Muscle of arm (tissue), 1 donor: ENCODE measurements at regions not wholly inside any gene's neighbourhood (a gene's known extent, or its start where the extent isn't known, plus 50 kb on each side); places are given as distances from the start of the nearest gene placed in this dataset.

Source experiments
- DNase-seq: peaks from one replicate; pipeline ENCODE4 v3.0.0-alpha.2; 2013

DNA sequence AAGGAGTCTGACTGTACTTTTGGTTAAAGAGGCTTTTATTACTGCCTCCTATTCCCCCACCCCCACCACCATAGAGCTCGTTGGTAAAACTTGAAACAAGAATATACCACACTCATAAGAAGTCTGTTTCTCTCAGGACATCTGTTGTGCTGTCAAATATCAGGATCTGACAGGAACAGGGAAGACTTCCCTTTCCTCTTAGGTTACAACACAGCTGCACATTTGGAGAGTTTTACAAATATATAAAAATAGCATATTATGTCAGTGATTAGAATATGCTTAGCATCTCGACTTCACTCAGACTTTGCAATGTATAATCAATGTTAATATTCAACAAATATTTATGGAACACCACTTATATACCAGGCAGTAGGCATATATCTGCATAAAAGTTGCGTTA, 439.6 kb upstream of the REG3G start:
- peak; percentile 23 for DNase-seq

DNA sequence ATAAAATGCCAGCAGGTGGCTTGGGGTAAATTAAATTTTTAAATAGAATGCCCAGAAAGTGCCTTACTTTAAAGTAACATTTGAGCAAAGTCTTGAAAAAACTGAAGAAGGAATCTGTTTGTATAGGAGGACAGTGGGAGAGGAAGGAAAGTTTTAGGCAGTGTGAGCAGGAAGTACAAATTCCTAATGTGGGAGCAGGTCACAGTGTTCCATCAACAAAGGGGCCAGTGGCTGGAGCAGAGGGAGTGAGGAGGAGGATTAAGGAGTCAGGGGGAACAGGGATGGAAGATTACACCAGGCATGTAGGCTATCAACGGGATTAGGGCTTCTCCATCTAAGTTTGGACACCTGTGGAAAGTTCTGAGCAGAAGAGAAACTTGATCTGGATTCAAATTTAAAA, 439.2 kb upstream of the REG3G start:
- DNase-seq = no peak

DNA sequence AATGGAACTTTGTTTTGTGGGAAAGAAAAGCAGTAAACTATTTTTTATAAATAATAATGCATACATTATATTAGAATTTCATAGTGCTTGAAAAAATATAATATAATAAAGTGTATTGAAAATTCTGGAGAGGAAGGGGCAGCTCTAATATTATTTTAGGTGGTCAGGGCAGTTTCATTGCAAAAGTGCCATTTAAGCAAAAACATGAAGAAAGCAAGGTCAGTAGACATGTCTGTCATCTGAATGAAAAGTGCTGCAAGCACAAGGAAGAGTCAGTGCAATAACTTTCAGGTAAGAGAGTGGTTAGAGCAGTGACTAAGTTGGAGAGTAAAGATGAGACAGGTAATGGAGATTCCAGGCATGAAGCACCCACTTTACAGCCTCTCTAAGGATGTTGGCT, 435.6 kb upstream of the REG3G start:
- no peak for DNase-seq

DNA sequence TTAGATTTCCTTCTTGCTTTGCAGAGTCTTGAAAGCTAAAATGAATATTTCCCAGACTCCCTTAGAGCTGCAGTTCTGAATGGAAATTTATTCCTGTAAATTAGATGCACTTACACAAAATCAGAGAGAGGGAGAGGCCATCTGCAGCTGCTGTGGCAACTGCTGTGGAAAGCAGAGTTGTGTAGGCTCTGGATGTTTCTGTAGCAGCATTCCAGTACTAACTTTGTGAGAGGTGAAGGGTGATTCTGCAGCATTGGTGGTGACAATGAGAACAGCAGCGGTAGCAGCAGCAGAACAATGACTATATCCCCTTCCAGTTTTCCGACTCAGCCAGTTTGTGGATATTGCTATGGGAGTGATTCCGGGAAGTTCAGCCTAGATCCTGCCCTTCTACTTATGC, 433.0 kb upstream of the REG3G start:
- DNase-seq = peak; percentile 18

DNA sequence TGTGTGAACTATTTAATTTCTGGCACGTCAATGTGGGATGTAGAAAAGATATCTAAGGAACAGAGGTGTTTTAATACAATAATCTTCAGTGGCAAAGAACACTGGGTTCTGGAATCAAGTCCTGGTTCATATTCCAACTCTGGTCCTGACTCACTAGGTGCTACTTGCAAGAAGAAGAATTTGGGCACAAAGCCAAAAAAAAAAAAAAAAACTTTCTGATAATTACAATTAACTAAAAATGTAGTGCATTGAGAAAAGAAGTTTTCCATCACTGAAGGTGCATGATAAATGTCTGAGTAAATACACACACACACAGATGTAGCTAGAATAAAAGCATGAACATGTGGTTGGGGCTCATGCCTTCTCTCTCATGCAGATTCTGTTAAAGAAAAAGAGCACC, 424.4 kb upstream of the REG3G start:
- DNase-seq = no peak

DNA sequence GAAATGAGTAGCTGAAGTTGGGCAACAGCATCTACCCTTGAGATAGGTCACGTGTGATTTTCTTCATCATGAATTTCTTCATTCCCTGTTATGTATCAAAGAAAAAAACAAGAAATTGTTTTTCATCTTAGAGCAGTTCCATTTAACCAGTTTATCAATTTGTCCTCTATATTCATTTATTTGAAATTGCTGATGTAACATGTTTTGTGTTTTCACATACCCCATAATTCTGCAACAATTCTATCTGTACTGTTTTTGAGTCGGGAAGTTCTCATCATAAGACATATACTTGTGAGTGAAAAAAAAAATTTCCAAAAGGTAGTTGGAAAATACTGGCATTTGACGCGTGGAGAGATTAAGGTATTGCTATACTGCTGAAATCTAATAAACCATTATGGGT, 422.6 kb upstream of the REG3G start:
- DNase-seq = no peak

DNA sequence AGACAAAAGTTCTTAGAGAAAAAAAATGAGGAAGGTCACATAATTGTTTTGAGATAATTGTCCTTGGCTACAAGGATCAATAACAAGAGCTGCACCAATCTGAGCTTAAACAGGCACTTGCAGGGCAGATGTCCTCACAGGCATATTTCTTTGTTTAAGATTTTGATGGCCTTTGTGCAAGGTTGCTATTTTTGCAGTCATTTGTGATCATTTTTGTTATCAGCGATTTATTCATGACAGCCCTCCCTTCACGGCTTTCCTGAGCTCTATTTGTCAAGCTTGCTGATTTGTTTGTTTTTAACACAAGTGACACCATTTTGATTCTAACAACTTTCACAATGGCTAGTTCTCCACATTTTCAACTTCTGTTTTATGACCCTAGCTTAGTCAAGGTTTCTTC, 418.6 kb upstream of the REG3G start:
- DNase-seq = no peak

DNA sequence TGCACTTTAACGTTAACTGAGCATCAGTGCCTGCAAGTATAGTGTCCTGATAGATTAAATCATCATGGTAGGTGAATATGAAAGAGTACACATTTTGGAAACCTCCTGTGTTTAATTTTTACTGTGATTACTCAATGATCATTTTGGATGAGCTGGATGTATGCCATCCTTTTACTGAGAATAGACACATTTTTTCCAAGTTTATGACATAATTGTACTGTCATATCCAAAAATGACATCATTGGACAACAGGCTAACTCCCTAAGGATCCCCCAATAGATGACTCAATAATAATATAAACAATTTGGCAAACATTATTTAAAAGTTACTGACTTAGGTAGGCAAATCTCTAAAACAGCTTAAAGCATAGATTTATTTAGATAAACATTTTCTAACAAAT, 410.8 kb upstream of the REG3G start:
- DNase-seq = peak; percentile 46

DNA sequence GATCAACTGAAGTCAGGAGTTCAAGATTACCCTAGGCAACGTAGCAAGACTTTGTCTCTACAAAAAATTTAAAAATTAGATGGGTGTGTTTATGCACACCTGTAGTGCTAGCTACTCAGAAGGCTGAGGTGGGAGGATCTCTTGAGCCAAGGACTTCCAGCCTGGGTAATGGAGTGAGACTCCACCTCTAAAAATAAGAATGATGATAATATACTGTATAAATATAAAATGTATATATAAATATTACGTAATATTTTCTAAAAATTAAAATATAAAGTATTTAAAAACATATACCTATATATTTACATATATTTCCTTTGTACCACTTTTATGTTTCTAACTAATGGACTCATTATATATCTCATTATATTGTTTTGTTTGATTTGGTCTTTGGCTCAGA, 409.5 kb upstream of the REG3G start:
- DNase-seq = no peak

DNA sequence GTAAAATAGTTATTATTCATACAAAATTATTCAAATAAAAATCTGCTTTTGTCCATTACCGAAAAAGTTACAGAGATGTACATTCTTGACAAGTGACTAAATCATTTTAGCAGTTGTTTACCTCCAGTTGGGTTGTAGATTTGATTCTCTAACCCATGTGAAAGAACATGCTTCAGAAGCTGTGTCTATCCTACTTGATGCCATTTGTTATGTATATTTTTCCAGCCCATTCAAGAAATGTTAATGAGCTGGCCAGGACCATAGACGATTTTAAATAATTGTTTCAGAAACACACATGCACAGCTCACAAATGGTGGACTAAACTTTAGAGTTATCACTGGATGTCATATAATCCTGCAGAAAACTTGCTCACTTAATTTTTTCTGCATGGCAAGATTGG, 391.1 kb upstream of the REG3G start:
- no peak for DNase-seq

DNA sequence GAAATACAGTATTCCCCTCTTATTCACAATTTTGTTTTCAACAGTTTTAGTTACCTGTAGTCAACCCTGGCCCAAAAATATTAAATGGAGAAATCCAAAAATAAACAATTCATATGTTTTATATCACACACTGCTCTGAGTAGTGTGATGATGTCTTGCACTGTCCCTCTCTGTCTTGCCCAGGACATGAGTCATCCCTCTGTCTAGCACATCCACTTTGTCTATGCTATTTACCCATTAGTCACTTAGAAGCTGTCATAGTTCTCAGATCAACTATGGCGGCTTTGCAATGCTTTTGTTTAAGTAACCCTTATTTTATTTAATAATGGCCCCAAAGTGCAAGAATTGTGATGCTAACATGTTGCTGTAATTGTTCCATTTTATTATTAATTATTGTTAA, 380.6 kb upstream of the REG3G start:
- no peak for DNase-seq

DNA sequence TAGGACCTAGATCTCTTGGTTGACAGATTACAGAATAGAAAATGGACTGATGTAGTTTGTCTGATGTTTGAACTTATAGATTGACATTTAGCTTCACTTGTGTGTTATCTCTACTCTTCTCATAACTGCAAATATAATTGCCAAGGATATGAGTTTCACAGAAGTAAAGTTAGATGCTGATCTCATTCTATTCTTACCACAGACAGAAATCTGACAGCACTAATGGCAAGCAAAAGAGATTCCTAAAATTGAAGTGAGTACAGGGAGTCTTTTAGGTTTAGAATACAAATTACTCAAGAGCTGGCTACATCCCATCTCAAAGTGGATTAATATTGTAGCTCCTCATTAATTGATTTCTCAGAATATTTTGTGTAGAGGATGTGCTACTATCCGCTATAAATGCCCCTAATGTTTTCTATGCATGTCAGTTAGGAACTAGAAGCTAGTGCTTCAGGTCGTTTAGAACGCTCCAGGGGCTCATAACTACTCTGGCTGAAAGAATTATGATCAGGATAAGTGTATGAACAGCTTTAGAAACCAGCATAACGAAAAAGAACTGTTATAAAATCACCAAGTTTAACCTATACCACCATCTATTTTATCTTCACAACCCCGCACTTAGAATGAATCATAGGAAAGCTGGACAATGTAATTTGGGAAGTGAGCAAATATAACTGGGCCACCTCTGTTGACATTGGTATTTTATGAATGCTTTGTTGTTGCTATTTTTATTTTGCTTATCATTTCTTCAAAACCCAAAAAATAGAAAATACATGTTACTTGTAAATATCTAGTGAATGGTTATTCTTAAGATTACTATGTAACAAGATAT, 378.8 kb upstream of the REG3G start:
- no peak for DNase-seq

DNA sequence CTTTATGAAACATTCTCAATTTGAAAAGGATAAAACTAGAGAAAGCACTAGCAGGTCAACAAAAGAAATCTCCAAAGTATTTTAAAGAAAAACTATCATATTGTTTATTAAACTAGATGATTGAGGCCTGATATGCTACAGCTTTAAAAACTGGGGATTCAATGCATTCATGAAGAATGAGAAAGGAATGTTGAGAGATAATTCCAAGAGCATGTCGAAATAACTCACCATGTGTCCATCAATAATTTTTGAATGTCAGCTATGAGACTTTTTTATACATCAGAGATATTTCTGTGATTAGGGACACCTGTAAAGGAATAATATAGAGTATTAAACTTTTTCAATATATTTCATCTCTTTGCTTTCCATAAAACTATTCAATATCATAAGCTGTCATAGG, 376.9 kb upstream of the REG3G start:
- DNase-seq = no peak

DNA sequence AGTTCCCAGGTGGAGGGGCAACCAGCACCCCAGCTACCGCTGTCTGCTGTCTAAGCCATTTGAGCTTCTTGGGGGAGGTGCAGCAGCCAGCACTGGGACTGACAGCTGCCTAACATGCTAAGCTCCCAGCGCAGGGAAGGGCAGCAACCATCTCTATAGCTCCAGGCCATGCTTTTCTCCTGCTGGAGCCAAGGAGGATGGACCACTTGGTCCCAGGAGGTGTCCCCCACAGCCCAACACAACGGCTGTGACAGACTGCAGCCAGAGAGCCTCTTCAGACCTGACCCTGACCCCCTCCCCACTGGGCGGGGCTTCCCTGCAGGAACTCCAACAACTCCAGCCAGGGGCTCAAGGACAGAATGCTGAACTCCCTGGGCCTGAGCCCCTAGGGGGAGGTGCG, 370.6 kb upstream of the REG3G start:
- no peak for DNase-seq

DNA sequence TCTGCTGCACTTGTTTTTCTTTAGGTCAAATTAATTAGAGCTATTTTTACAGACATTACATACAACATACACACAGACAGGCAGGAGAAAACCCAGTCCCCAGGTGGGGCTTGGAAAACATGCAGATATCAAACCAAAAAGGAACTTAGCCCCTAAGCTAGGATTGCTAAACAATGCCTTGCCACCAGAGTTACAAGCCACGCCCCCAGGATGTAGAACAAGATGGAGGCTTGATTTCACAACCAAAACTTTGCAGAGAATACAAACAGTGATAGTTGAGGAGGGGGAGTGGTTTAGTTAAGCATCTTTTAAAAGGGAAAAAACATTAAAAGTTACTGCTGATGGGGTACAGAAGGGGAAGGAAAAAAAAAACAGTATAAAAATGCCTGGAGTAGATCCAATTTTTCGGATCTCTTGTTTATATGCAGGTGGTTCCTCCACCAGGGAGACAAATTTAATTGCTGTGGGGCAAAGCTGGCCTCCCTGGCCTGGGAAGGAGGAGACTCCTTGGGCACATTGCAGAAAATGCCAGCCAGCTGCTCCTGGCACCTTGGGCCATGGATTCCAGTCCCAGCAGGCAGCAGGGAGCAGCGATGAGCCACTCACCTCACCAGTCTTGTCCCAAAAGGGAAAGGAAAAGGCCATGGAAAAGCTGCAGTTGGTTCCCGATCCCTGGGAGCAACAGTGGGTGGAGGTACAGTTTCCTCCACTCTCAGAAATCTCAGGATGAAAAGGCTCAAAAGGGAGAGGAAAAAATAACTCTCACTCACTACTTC, 348.4 kb upstream of the REG3G start:
- DNase-seq = no peak

DNA sequence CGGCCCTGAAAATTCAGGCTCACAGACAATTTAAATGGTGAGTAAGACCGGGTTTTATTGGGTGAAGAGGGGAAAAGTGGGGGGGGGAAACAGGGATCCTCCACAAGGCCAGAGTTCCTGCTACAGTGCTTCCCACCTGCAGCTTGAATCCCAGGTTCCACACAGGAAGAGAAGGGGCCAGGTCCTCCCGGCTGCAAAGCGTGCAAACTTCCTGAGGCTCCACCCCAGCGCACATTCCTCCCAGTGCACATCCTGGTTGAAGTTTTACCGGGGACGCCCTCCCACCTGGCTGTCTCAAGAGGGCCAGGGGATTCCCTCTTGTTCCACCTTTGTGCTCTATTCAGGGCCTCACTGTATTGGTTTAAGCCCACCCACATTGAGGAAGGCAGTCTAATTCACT, 347.7 kb upstream of the REG3G start:
- DNase-seq = no peak

DNA sequence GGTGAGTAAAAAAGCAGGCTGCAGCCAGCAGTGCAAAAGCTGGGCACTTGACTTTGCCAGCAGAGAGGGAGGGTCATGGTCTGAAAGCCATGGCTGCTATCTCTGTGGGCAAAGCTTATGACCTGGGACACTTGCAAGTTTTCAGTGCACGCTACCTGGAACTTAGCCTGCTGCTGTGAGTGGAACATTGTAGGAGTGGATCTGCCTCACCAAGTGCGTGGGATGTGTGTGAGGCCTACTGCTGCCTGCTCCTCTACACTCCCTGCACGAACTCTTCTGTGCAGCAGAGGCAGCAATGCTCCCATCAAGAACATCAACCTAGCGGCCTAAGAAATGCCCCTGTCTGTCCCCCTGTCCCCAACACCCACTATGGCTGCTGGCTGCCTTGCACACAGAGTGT, 344.1 kb upstream of the REG3G start:
- DNase-seq = no peak

DNA sequence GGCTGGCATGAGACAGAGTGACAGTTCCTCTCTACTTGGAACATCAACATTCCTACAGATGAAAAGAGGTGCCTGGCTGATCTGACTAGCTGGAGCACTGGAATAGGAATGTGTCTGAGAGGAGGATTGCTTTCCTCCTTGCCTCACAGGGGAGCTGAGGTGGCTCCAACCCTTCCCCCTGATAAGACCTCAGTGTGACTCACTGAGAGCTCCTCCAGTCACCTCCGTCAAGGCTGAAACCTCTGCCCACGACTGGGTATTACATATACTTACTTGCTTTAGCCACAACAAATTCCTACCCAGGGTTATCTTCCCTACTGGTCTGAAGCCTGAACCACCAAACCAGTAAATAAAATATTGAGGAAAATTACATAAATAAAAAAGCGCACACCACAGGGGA, 342.7 kb upstream of the REG3G start:
- DNase-seq = no peak

DNA sequence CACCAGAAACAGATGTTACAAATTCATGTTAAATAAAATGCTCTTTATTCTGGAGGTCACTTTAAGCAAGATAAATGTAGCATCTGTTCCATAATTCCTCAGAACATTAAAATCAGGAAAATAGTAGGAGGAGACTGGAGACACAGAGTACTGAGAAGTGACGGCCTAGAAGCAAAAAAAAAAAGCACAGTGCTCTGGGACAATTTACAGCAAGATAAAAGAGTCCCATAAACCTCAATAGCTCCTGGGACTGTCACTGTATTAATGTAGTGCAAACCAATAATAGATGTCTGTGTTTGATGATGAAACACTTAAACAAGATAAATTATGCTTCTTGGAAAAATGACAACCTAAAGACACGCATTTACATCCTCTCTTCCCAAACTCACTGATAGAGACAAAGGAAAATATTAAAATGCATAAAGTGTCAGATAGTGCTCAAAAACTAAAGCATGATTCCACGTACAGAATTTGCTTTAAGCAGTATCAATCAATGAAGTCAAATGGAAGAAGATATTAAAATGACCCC, 338.8 kb upstream of the REG3G start:
- no peak for DNase-seq

DNA sequence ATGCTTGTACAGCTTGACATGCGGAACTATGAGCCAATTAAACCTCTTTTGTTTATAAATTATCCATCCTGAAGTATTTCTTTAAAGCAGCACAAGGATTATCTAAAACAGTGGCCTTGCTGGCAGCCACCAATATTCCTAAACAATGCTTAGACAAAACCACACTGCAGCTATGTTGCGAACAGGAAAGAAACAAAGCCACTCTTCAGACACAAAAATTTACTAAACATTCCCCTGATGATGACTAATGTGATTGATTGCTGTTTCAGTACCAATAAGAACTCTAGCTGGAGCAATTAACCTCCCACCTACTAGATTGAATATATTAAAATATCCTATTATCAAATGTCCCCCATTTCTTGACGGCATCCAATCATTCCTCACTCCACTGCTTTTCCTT, 325.8 kb upstream of the REG3G start:
- no peak for DNase-seq

DNA sequence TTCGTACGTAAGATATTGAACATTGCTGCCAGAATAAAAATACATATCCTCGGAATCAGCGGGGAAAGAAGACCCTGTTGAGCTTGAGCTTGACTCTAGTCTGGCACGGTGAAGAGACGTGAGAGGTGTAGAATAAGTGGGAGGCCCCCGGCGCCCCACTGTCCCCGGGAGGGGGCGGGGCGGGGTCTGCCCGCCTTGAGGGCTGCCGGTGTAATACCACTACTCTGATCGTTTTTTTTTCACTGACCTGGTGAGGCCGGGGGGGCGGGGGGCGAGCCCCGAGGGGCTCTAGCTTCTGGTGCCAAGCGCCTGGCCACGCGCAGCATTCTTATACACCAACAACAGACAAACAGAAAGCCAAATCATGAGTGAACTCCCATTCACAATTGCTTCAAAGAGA, 324.0 kb upstream of the REG3G start:
- no peak for DNase-seq

DNA sequence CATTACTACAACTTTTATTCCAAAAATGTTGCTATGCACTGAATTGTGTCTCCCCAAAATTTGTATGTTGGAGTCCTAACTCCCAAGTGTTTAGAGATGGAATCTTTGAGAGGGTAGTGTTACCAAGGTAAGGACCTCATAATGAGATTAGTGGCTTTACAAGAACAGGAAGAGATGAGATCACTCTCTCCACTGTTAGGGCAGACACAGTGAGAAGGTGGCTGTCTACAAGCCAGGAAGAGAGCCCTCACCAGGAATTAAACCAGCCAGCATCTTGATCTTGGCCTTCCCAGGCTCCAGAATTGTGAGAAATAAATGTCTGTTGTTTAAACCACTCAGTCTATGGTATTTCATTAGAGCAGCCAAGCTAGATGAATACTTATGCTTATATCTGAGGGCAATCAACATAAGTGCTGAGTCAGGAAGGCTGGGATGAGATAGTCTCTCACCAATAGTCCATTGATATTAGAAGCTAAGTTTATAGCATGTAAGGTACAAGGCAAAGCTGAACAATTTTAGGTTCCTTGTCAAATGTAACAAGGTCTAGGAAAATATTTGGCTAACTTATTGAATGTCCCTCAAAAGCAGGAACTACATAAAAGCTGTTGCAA, 317.6 kb upstream of the REG3G start:
- DNase-seq = no peak
